GM06990 (cell line): ENCODE measurements at regions not wholly inside any gene's neighbourhood (a gene's known extent, or its start where the extent isn't known, plus 50 kb on each side); places are given as distances from the start of the nearest gene placed in this dataset.

ENCODE experiments used
- DNase-seq: peaks from one replicate; pipeline ENCODE4 v3.0.0-alpha.2; 2011; ENCODE audit not compliant: insufficient read length; ENCODE audit errors: extremely low read depth
- H3K27me3 ChIP-seq: replicated peaks from 2 replicates; pipeline ENCODE4 v1.6.0; 2011; ENCODE audit warnings: low read length; ENCODE audit not compliant: control insufficient read depth, insufficient read depth
- H3K36me3 ChIP-seq: 2 replicates; pipeline ENCODE4 v1.5.1; 2011; ENCODE audit warnings: low read length; ENCODE audit not compliant: control insufficient read depth, insufficient read depth
- H3K4me3 ChIP-seq: replicated peaks from 2 replicates; pipeline ENCODE4 v1.5.1; 2011; ENCODE audit warnings: low read depth, mild to moderate bottlenecking, control low read depth, low read length
- CTCF ChIP-seq: IDR thresholded peaks from 2 replicates; pipeline ENCODE4 v1.5.1; 2011; ENCODE audit warnings: low read length, control low read depth, mild to moderate bottlenecking, inconsistent platforms; ENCODE audit not compliant: insufficient read depth, poor library complexity, severe bottlenecking

- no peak for TF ChIP-seq CTCF
- Histone ChIP-seq H3K36me3 (no peaks in the 10 kb centered on the region), H3K4me3 (no peak overlapping the region), H3K27me3 (no peaks in the 10 kb centered on the region)
- DNase-seq = no peak
Measured at GRCh38 chr10:29688230-29688661, 53.5 kb upstream of the SVIL start.

- Histone ChIP-seq H3K4me3 (no peak overlapping the region), H3K27me3 (no peaks in the 10 kb centered on the region), H3K36me3 (no peaks in the 10 kb centered on the region)
- TF ChIP-seq CTCF = no peak
- no peak for DNase-seq
Measured at GRCh38 chr10:29687421-29688164, 52.8 kb upstream of the SVIL start.

- DNase-seq = no peak
- H3K27me3 ChIP-seq = no peaks in the 10 kb centered on the region
- no peaks in the 10 kb centered on the region for H3K36me3 ChIP-seq
- no peak overlapping the region for H3K4me3 ChIP-seq
- TF ChIP-seq CTCF = no peak
Measured at GRCh38 chr10:29685506-29685905, 50.7 kb upstream of the SVIL start.
